SK-N-SH (cell line): ENCODE measurements at regions not wholly inside any gene's neighbourhood (a gene's known extent, or its start where the extent isn't known, plus 50 kb on each side); places are given as distances from the start of the nearest gene placed in this dataset.

ENCODE experiments used
- CTCF ChIA-PET: fragments of 300-600, 350-600 bp; formaldehyde crosslinking; extraction: SDS; loops from one replicate; lab custom pipeline; 2021; lab: Yijun Ruan, JAX
- POLR2A ChIA-PET: fragments of 350-600 bp; sonication (Branson Sonifier 250); formaldehyde crosslinking; extraction: SDS; loops from one replicate; lab custom pipeline; 2020; ENCODE audit warnings: antibody characterized with exemption, inconsistent platforms; lab: Yijun Ruan, JAX
- DNase-seq: peaks from one replicate; pipeline ENCODE4 v3.0.0; 2012
- H2AFZ ChIP-seq: fragments of 200-600 bp; sonication (generic); 2 replicates; pipeline ENCODE4 v1.8.1; 2016; ENCODE audit warnings: antibody characterized with exemption, mild to moderate bottlenecking, low read depth
- H3F3A ChIP-seq: fragments of 200-600 bp; sonication (generic); replicated peaks from 2 replicates; pipeline ENCODE3; 2016; ENCODE audit warnings: antibody characterized with exemption, mild to moderate bottlenecking; ENCODE audit not compliant: insufficient read depth
- H3K27ac ChIP-seq, 2 experiments: fragments of 200-500 bp in 1 of 2; fragments of 200-600 bp in 1 of 2; sonication (Bioruptor generic) in 1 of 2; sonication (generic), shearing (Covaris generic) in 1 of 2; 2 replicates each; pipeline versions ENCODE4 v1.5.1 to v1.6.1; 2014 to 2016; ENCODE audit warnings: low read depth in 2 of 2, inconsistent platforms in 1 of 2, low read length in 1 of 2, mild to moderate bottlenecking in 1 of 2, mixed read lengths in 1 of 2
- H3K27me3 ChIP-seq: fragments of 200-600 bp; sonication (generic), shearing (Covaris generic); 2 replicates; pipeline ENCODE4 v1.6.1; 2016; ENCODE audit warnings: mixed run types; ENCODE audit not compliant: insufficient read depth
- H3K36me3 ChIP-seq, 2 experiments: fragments of 200-500 bp in 1 of 2; fragments of 200-600 bp in 1 of 2; sonication (Bioruptor generic) in 1 of 2; sonication (generic) in 1 of 2; replicated peaks in 1 of 2; 2 replicates each; pipeline versions ENCODE3 to v1.5.1; 2014 to 2016; ENCODE audit warnings: low read length in 1 of 2, mild to moderate bottlenecking in 1 of 2; ENCODE audit not compliant: insufficient read depth in 2 of 2, control insufficient read depth in 1 of 2
- H3K4me1 ChIP-seq, 2 experiments: fragments of 200-500 bp in 1 of 2; fragments of 200-600 bp in 1 of 2; sonication (Bioruptor generic) in 1 of 2; sonication (generic), shearing (Covaris generic) in 1 of 2; 2 replicates each; pipeline versions ENCODE4 v1.5.1 to v1.6.1; 2014 to 2016; ENCODE audit warnings: low read depth in 1 of 2, low read length in 1 of 2, mixed run types in 1 of 2; ENCODE audit not compliant: insufficient read depth in 2 of 2, control insufficient read depth in 1 of 2
- H3K4me2 ChIP-seq: fragments of 200-600 bp; sonication (generic), shearing (Covaris generic); 2 replicates; pipeline ENCODE4 v1.6.1; 2017; ENCODE audit warnings: mixed run types
- H3K4me3 ChIP-seq, 2 experiments: fragments of 200-500 bp in 1 of 2; fragments of 200-600 bp in 1 of 2; sonication (Bioruptor generic) in 1 of 2; sonication (generic), shearing (Covaris generic) in 1 of 2; 2 replicates each; pipeline versions ENCODE4 v1.5.1 to v1.8.1; 2014 to 2016; ENCODE audit warnings: low read depth in 2 of 2, inconsistent platforms in 1 of 2, low read length in 1 of 2, mild to moderate bottlenecking in 1 of 2, mixed read lengths in 1 of 2, moderate library complexity in 1 of 2
- H3K79me2 ChIP-seq: fragments of 200-600 bp; sonication (generic); 2 replicates; pipeline ENCODE4 v1.8.1; 2017; ENCODE audit warnings: mild to moderate bottlenecking; ENCODE audit not compliant: insufficient read depth
- H3K9ac ChIP-seq: fragments of 200-600 bp; sonication (generic); 2 replicates; pipeline ENCODE4 v1.6.1; 2017; ENCODE audit warnings: mixed run types
- H3K9me2 ChIP-seq: fragments of 200-600 bp; sonication (generic); 2 replicates; pipeline ENCODE4 v1.6.1; 2017; ENCODE audit warnings: mixed run types
- H3K9me3 ChIP-seq: fragments of 200-600 bp; sonication (generic); 2 replicates; pipeline ENCODE4 v1.6.1; 2017; ENCODE audit warnings: mixed run types, mild to moderate bottlenecking, moderate library complexity
- H4K20me1 ChIP-seq: fragments of 200-600 bp; sonication (generic); 2 replicates; pipeline ENCODE4 v1.6.1; 2017; ENCODE audit warnings: mild to moderate bottlenecking, mixed run types; ENCODE audit not compliant: insufficient read depth
- ELF1 ChIP-seq: IDR thresholded peaks from 2 replicates; pipeline ENCODE4 v1.4.0; 2012
- EZH2phosphoT487 ChIP-seq: fragments of 200-600 bp; sonication (generic); IDR thresholded peaks from 2 replicates; pipeline ENCODE4 v1.6.1; 2017; ENCODE audit warnings: low read depth, mixed run types, mild to moderate bottlenecking, antibody characterized with exemption, moderate library complexity, borderline replicate concordance
- FOXM1 ChIP-seq: IDR thresholded peaks from 2 replicates; pipeline ENCODE4 v1.4.0; 2012; ENCODE audit warnings: low read depth, mild to moderate bottlenecking
- MXI1 ChIP-seq: IDR thresholded peaks from 2 replicates; pipeline ENCODE4 v1.6.1; 2012; ENCODE audit warnings: mild to moderate bottlenecking, low read depth, low read length, improper control_type of control experiment
- NRF1 ChIP-seq: IDR thresholded peaks from 2 replicates; pipeline ENCODE4 v1.6.1; 2012; ENCODE audit warnings: low read depth, mild to moderate bottlenecking, low read length
- RAD21 ChIP-seq: IDR thresholded peaks from 2 replicates; pipeline ENCODE4 v1.6.1; 2012; ENCODE audit warnings: mild to moderate bottlenecking, low read length
- RCOR1 ChIP-seq: fragments of 150-350 bp; IDR thresholded peaks from 2 replicates; pipeline ENCODE4 v1.6.1; 2017; ENCODE audit warnings: antibody characterized with exemption, low read length
- RFX5 ChIP-seq: IDR thresholded peaks from 2 replicates; pipeline ENCODE4 v1.6.1; 2012; ENCODE audit warnings: mild to moderate bottlenecking, improper control_type of control experiment, low read length
- SIN3A ChIP-seq: IDR thresholded peaks from 2 replicates; pipeline ENCODE4 v1.6.1; 2012; ENCODE audit warnings: low read depth, mild to moderate bottlenecking, low read length, moderate library complexity, borderline replicate concordance
- TAF1 ChIP-seq: IDR thresholded peaks from 2 replicates; pipeline ENCODE4 v1.6.1; 2012; ENCODE audit warnings: low read depth, mild to moderate bottlenecking, low read length, moderate library complexity, borderline replicate concordance
- TEAD4 ChIP-seq: IDR thresholded peaks from 2 replicates; pipeline ENCODE4 v1.4.0; 2012; ENCODE audit warnings: mild to moderate bottlenecking, borderline replicate concordance; ENCODE audit not compliant: insufficient read depth
- WGBS: methylation state at CpG from one replicate; pipeline ENCODE4 v1.1.6; 2017; ENCODE audit warnings: low lambda C conversion rate; 5-methylcytosine and 5-hydroxymethylcytosine counted together
- TF ChIP-seq, protein P1 (sequence below): IDR thresholded peaks from 2 replicates; pipeline ENCODE4 v1.4.0; 2012; ENCODE audit warnings: low read depth
- TF ChIP-seq, protein P2 (sequence below): IDR thresholded peaks from 2 replicates; pipeline ENCODE4 v1.4.0; 2012; ENCODE audit warnings: low read depth, borderline replicate concordance
- TF ChIP-seq, protein P3 (sequence below): fragments of 200-600 bp; sonication (generic); IDR thresholded peaks from 2 replicates; pipeline ENCODE4 v1.6.1; 2017; ENCODE audit warnings: antibody characterized with exemption, mild to moderate bottlenecking, moderate library complexity
- TF ChIP-seq, protein P4 (sequence below): fragments of 150-350 bp; IDR thresholded peaks from 2 replicates; pipeline ENCODE4 v1.6.1; 2017; ENCODE audit warnings: antibody characterized with exemption, low read length, low read depth, borderline replicate concordance
- TF ChIP-seq, protein P5 (sequence below): fragments of 150-350 bp; IDR thresholded peaks from 2 replicates; pipeline ENCODE4 v1.6.1; 2016; ENCODE audit warnings: mild to moderate bottlenecking, low read depth, low read length

DNA sequence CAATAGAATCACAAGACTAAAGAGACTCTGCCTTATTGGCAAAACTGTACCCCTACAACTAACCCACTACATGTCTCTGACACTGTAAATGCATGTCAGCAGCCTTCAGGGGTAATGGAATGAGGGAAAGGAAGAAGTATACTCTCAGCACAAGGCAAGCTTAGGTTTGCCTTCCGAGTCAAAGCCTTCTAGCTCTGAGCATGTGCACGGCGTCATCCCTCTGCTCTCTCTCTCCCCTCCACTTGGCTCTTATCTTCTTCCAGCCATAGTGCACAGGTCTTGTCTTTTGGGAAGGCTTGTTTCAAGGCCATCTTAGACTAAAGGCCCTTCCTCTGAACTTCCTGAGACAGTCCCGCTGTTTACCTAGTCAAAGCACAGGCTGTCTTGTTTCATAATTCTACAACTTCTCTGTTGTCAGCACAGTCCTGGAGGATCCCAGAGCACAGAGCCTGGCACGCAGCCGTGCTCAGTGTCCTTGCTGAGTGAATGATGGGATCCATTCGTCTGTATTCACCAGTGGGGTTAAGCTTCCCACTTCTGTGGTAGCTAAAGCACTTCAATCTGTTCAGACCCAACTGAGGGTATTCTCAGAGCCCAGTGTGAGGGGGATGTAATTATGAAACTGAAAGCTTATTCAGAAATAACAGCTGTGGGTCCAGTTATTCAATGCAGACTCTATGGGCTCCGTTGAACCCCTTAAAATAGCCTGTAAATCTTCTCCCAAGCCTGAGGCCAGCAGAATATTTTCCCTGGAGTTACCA, 166.5 kb upstream of the PLD5 start:
- H3K79me2 ChIP-seq: no peaks in the 10 kb centered on the region
- H2AFZ ChIP-seq: no peak overlapping the region
- CTCF ChIA-PET: interaction anchor here (0.9 kb wide), 1 partner anchor 26 kb away, joined by 3 read pairs; no protein-coding TSS in a partner anchor
- no peaks in the 10 kb centered on the region for H3K9me2 ChIP-seq
- WGBS: 47% methylated on average over 5 of the region's 8 CpGs
- no peak overlapping the region for H3K9ac ChIP-seq
- H4K20me1 ChIP-seq: no peaks in the 10 kb centered on the region
- H3K27me3 ChIP-seq: no peaks in the 10 kb centered on the region
- TF ChIP-seq, protein P1, sequence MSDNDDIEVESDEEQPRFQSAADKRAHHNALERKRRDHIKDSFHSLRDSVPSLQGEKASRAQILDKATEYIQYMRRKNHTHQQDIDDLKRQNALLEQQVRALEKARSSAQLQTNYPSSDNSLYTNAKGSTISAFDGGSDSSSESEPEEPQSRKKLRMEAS: no peak
- no peak for TF ChIP-seq MXI1
- no peak for TF ChIP-seq SIN3A
- TF ChIP-seq RCOR1: no peak
- TF ChIP-seq TAF1: no peak
- no peak for TF ChIP-seq TEAD4
- TF ChIP-seq RAD21: no peak
- no peak for TF ChIP-seq ELF1
- TF ChIP-seq EZH2phosphoT487: no peak
- TF ChIP-seq, protein P2, sequence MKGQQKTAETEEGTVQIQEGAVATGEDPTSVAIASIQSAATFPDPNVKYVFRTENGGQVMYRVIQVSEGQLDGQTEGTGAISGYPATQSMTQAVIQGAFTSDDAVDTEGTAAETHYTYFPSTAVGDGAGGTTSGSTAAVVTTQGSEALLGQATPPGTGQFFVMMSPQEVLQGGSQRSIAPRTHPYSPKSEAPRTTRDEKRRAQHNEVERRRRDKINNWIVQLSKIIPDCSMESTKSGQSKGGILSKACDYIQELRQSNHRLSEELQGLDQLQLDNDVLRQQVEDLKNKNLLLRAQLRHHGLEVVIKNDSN: no peak
- no peak for TF ChIP-seq RFX5
- TF ChIP-seq NRF1: no peak
- no peak for TF ChIP-seq FOXM1
- TF ChIP-seq, all 33 proteins: peak for 0
- no peak overlapping the region for H3K4me2 ChIP-seq
- no peak for DNase-seq
- no peak overlapping the region for H3K4me3 ChIP-seq
- H3K9me3 ChIP-seq: no peaks in the 10 kb centered on the region
- no peaks in the 10 kb centered on the region for H3F3A ChIP-seq
- H3K27ac ChIP-seq: no peak overlapping the region
- POLR2A ChIA-PET: no interaction called here
- peaks cover 0 to 3% of the 10 kb centered on the region in 2 experiments for H3K36me3 ChIP-seq
- H3K4me1 ChIP-seq: no peaks in the 10 kb centered on the region

DNA sequence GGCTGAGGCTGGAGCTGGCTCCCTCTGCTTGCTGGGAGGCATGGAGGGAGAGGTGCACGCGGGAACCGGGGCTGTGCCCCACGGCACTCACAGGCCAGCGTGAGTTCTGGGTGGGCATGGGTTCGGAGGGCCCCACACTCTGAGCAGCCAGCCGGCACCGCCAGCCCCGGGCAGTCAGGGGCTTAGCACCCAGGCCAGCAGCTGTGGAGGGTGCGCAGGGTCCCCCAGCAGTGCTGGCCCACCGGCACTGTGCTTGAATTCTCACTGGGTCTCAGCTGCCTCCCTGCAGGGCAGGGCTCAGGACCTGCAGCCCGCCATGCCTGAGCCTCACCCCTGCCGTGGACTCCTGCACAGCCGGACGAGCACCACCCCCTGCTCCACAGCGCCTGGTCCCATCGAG, 164.9 kb upstream of the PLD5 start:
- Histone ChIP-seq H3K9me2 (no peaks in the 10 kb centered on the region), H3K9ac (no peak overlapping the region), H3K36me3 (peaks cover 0 to 3% of the 10 kb centered on the region in 2 experiments), H4K20me1 (no peaks in the 10 kb centered on the region), H3K4me2 (no peak overlapping the region), H3F3A (no peaks in the 10 kb centered on the region), H3K4me1 (no peaks in the 10 kb centered on the region), H2AFZ (no peak overlapping the region), H3K9me3 (no peaks in the 10 kb centered on the region), H3K27me3 (no peaks in the 10 kb centered on the region), H3K79me2 (no peaks in the 10 kb centered on the region), H3K27ac (no peak overlapping the region), H3K4me3 (no peak overlapping the region)
- WGBS: 61% methylated on average over 14 of the region's 17 CpGs
- no peak for DNase-seq
- ChIA-PET POLR2A (no interaction called here), CTCF (no interaction called here)
- TF ChIP-seq, protein P3, sequence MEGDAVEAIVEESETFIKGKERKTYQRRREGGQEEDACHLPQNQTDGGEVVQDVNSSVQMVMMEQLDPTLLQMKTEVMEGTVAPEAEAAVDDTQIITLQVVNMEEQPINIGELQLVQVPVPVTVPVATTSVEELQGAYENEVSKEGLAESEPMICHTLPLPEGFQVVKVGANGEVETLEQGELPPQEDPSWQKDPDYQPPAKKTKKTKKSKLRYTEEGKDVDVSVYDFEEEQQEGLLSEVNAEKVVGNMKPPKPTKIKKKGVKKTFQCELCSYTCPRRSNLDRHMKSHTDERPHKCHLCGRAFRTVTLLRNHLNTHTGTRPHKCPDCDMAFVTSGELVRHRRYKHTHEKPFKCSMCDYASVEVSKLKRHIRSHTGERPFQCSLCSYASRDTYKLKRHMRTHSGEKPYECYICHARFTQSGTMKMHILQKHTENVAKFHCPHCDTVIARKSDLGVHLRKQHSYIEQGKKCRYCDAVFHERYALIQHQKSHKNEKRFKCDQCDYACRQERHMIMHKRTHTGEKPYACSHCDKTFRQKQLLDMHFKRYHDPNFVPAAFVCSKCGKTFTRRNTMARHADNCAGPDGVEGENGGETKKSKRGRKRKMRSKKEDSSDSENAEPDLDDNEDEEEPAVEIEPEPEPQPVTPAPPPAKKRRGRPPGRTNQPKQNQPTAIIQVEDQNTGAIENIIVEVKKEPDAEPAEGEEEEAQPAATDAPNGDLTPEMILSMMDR: no peak
- TF ChIP-seq, protein P4, sequence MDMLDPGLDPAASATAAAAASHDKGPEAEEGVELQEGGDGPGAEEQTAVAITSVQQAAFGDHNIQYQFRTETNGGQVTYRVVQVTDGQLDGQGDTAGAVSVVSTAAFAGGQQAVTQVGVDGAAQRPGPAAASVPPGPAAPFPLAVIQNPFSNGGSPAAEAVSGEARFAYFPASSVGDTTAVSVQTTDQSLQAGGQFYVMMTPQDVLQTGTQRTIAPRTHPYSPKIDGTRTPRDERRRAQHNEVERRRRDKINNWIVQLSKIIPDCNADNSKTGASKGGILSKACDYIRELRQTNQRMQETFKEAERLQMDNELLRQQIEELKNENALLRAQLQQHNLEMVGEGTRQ: no peak
- TF ChIP-seq, protein P5, sequence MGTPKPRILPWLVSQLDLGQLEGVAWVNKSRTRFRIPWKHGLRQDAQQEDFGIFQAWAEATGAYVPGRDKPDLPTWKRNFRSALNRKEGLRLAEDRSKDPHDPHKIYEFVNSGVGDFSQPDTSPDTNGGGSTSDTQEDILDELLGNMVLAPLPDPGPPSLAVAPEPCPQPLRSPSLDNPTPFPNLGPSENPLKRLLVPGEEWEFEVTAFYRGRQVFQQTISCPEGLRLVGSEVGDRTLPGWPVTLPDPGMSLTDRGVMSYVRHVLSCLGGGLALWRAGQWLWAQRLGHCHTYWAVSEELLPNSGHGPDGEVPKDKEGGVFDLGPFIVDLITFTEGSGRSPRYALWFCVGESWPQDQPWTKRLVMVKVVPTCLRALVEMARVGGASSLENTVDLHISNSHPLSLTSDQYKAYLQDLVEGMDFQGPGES: no peak
